A549 (cell line): ENCODE measurements at regions not wholly inside any gene's neighbourhood (a gene's known extent, or its start where the extent isn't known, plus 50 kb on each side); places are given as distances from the start of the nearest gene placed in this dataset.

Source experiments
- CBX8 ChIP-seq: fragments of 200-600 bp; sonication (generic); IDR thresholded peaks from 2 replicates; pipeline ENCODE4 v1.6.1; 2016
- CEBPB ChIP-seq, 2 experiments: fragments of >200 bp in 1 of 2; sonication (Bioruptor Twin) in 1 of 2; formaldehyde crosslinking in 1 of 2; IDR thresholded peaks; 2 replicates each; pipeline ENCODE4 v1.6.1; 2012 to 2016
- ELK1 ChIP-seq: fragments of 150-350 bp; IDR thresholded peaks from 2 replicates; pipeline ENCODE4 v1.6.1; 2014; ENCODE audit warnings: low read depth, mild to moderate bottlenecking, low read length
- JUNB ChIP-seq: fragments of >200 bp; sonication (Bioruptor Twin); formaldehyde crosslinking; IDR thresholded peaks from 2 replicates; pipeline ENCODE4 v1.6.1; 2016
- KDM5A ChIP-seq: fragments of 200-600 bp; sonication (generic); IDR thresholded peaks from 2 replicates; pipeline ENCODE4 v1.6.1; 2016; ENCODE audit warnings: antibody characterized with exemption, mild to moderate bottlenecking
- MAFK ChIP-seq: fragments of 450-650 bp; IDR thresholded peaks from 2 replicates; pipeline ENCODE4 v1.6.1; 2014; ENCODE audit not compliant: partially characterized antibody
- MAZ ChIP-seq: fragments of 150-350 bp; IDR thresholded peaks from 2 replicates; pipeline ENCODE4 v1.6.1; 2014; ENCODE audit warnings: antibody characterized with exemption, low read depth, low read length, borderline replicate concordance
- MYC ChIP-seq: IDR thresholded peaks from 2 replicates; pipeline ENCODE4 v1.6.1; 2012; ENCODE audit warnings: mild to moderate bottlenecking, inconsistent platforms, low read length, improper control_type of control experiment, borderline replicate concordance
- NFE2L2 ChIP-seq: fragments of 150-350 bp; conservative IDR thresholded peaks from 2 replicates; pipeline ENCODE4 v1.6.1; 2014; ENCODE audit warnings: low read length
- NR3C1 ChIP-seq: fragments of >200 bp; sonication (Bioruptor Twin); formaldehyde crosslinking; IDR thresholded peaks from 3 replicates; pipeline ENCODE4 v1.6.1; 2017
- ZC3H11A ChIP-seq: fragments of 450-650 bp; IDR thresholded peaks from 2 replicates; pipeline ENCODE4 v1.6.1; 2014; ENCODE audit warnings: antibody characterized with exemption, mild to moderate bottlenecking
- TF ChIP-seq, protein P1 (sequence below): fragments of >200 bp; sonication (Bioruptor Twin); formaldehyde crosslinking; IDR thresholded peaks from 3 replicates; pipeline ENCODE4 v1.5.1; 2016
- TF ChIP-seq, protein P2 (sequence below): IDR thresholded peaks from 2 replicates; pipeline ENCODE4 v1.6.1; 2012

DNA sequence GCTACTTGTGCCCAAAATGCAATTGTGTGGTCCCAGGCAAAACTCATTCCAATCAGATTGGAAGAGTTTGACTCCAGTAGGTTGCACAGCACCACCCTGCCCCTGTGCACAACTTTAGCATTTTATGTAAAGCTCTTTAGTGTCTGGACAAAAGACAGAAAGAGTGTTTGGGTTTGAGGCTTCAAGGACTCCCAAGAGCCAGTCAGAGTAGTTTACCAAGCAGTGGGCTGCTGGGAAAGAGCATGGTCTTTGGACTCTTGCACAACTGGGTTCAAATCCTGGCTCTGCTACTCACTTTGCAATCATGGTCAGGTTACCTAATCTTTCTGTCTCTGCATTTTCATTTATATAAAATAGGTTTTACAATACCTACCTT, 75.8 kb upstream of the UMPS start:
- TF ChIP-seq, protein P1, sequence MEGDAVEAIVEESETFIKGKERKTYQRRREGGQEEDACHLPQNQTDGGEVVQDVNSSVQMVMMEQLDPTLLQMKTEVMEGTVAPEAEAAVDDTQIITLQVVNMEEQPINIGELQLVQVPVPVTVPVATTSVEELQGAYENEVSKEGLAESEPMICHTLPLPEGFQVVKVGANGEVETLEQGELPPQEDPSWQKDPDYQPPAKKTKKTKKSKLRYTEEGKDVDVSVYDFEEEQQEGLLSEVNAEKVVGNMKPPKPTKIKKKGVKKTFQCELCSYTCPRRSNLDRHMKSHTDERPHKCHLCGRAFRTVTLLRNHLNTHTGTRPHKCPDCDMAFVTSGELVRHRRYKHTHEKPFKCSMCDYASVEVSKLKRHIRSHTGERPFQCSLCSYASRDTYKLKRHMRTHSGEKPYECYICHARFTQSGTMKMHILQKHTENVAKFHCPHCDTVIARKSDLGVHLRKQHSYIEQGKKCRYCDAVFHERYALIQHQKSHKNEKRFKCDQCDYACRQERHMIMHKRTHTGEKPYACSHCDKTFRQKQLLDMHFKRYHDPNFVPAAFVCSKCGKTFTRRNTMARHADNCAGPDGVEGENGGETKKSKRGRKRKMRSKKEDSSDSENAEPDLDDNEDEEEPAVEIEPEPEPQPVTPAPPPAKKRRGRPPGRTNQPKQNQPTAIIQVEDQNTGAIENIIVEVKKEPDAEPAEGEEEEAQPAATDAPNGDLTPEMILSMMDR, result no peak
- TF ChIP-seq, protein P2, sequence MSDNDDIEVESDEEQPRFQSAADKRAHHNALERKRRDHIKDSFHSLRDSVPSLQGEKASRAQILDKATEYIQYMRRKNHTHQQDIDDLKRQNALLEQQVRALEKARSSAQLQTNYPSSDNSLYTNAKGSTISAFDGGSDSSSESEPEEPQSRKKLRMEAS, result no peak
- no peak for TF ChIP-seq CEBPB (IDR thresholded peaks at IDR 0.05)
- TF ChIP-seq CBX8, result no peak
- no peak for TF ChIP-seq JUNB
- no peak for TF ChIP-seq NR3C1
- no peak for TF ChIP-seq MAFK
- no peak for TF ChIP-seq ELK1
- no peak for TF ChIP-seq NFE2L2
- TF ChIP-seq KDM5A, result no peak
- no peak for TF ChIP-seq MAZ
- no peak for TF ChIP-seq MYC
- TF ChIP-seq ZC3H11A, result no peak
